ENCODE measurements at regions not wholly inside any gene's neighbourhood (a gene's known extent, or its start where the extent isn't known, plus 50 kb on each side); places are given as distances from the start of the nearest gene placed in this dataset.

- no peak for DNase-seq
- Histone ChIP-seq H3K4me1 (ENCODE audit: insufficient read depth, low read length) (no peaks in the 10 kb centered on the region), H3K27me3 (ENCODE audit: control insufficient read depth in 1 of 2, insufficient read depth in 2 of 2, low read length in 2 of 2) (no peaks in the 10 kb centered on the region), H3K27ac (ENCODE audit: low read depth in 1 of 2, low read length in 2 of 2) (no peak overlapping the region), H3K36me3 (ENCODE audit: insufficient read depth, low read length) (no peaks in the 10 kb centered on the region), H3K9me3 (ENCODE audit: control insufficient read depth in 1 of 2, insufficient read depth in 1 of 2, low read length in 2 of 2) (no peaks in the 10 kb centered on the region), H3K4me3 (ENCODE audit: low read length) (no peak overlapping the region)
- no peaks in the 10 kb centered on the region for H3K36me3 Mint-ChIP-seq (ENCODE audit: low read depth)
- no peak for ATAC-seq (ENCODE audit: poor library complexity)
- no peak overlapping the region for H3K27ac Mint-ChIP-seq
- H3K9me3 Mint-ChIP-seq: no peaks in the 10 kb centered on the region
- intact Hi-C loops (cut with DNase I, micrococcal nuclease): no loop called here
- H3K4me3 Mint-ChIP-seq: no peak overlapping the region
- ChIA-PET CTCF (no interaction called here), POLR2A (no interaction called here)
- no peak for TF ChIP-seq CTCF (IDR thresholded peaks at IDR 0.05)
- H3K27me3 Mint-ChIP-seq: no peaks in the 10 kb centered on the region
- no peaks in the 10 kb centered on the region for H3K4me1 Mint-ChIP-seq (ENCODE audit: low read depth)
These were observed 353.7 kb downstream of the INSC start for GRCh38 chr11:15468466-15468865.

DNA sequence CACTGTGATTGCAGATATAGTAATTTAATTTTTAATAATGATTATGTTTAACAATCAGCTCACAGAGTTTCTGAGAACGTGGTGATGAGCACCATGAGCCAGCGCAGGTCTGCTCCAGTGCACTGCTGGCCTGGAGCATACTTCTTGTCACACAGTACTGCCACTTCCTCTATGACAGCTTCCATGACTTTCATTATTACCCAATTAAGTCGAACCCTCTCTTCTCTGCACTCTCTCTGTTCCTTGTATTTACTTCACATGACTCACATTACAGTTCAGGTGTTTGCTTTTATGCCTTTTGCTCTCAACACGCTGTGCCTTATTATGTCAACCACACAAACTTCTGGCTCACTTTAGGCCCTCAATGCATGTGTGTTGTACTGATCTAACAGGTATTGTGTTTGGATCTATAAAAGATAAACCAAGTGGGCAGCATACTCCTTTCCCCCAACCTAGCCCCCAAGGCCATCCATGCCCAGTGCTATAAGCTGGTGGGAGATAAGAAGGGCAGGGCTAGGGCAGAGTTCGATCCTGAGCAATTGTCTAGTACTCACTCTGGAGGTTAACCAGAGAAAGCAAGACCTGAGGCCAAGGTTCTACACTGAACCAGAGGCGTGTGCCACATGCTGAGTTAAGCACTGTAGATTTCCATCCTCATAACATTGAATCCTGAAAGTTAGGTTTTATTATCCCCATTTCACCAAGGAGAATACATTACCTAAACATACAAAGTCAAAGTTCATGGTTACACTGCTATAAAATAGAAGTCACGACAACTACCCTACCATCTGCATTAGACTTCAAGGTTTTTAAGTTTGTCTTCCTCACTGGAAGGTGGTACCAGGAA is 356.5 kb downstream of the INSC start:
- CTCF ChIA-PET: no interaction called here
- Mint-ChIP-seq H3K9me3 (no peaks in the 10 kb centered on the region), H3K4me1 (ENCODE audit: low read depth) (no peaks in the 10 kb centered on the region), H3K27me3 (peaks cover 4% of the 10 kb centered on the region), H3K27ac (no peak overlapping the region), H3K4me3 (no peak overlapping the region), H3K36me3 (ENCODE audit: low read depth) (no peaks in the 10 kb centered on the region)
- Histone ChIP-seq H3K9me3 (ENCODE audit: control insufficient read depth in 1 of 2, insufficient read depth in 1 of 2, low read length in 2 of 2) (no peaks in the 10 kb centered on the region), H3K4me1 (ENCODE audit: insufficient read depth, low read length) (no peaks in the 10 kb centered on the region), H3K36me3 (ENCODE audit: insufficient read depth, low read length) (no peaks in the 10 kb centered on the region), H3K27me3 (ENCODE audit: control insufficient read depth in 1 of 2, insufficient read depth in 2 of 2, low read length in 2 of 2) (no peaks in the 10 kb centered on the region), H3K27ac (ENCODE audit: low read depth in 1 of 2, low read length in 2 of 2) (no peak overlapping the region), H3K4me3 (ENCODE audit: low read length) (no peak overlapping the region)
- POLR2A ChIA-PET: no interaction called here
- DNase-seq: no peak
- intact Hi-C loops (cut with DNase I, micrococcal nuclease): no loop called here
- no peak for TF ChIP-seq CTCF (IDR thresholded peaks at IDR 0.05)
- ATAC-seq (ENCODE audit: poor library complexity): no peak

DNA sequence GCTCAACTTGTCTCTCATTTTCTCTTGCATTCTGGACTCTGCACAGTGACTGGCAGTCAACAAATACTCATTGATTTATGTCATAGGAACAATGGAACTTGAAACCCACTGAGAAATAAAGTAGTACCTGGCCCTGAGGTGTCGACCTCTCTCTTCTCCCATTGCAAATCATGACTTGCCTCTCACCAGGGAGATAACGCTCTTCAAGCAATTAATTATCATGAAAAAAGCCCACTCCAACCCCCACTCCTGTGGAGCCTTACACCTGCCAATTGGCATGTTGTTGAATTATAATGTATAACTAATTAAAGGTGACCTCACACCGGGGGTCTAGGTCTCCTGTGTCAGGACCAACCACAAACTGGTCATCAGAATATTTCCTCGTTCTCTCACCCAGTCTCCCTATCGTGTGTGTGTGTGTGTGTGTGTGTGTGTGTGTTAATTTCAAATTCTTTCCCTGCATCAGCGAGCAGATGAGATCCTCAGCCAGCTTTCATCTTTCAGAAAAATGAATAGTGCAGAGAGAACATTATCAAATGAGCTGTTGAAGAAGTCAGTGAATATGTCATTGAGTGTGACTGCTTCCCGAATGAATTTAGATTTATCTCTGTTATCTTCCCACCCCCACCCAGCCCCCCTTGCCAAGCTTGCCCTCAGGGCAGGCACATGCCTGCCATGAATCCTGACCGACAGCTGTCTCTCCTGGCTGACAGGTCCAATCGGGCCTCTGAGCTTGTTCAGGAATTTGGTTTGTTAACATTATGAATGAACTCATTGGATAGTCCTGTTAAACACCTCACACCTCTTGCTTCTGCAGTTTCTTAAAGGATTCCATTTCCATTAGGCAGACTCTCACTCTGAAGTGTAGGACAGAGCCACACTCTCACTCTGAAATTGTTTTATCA is 357.4 kb downstream of the INSC start:
- intact Hi-C loops (cut with DNase I, micrococcal nuclease): no loop called here
- Mint-ChIP-seq H3K9me3 (no peaks in the 10 kb centered on the region), H3K4me3 (no peak overlapping the region), H3K36me3 (ENCODE audit: low read depth) (no peaks in the 10 kb centered on the region), H3K27me3 (peaks cover 4% of the 10 kb centered on the region), H3K4me1 (ENCODE audit: low read depth) (no peaks in the 10 kb centered on the region), H3K27ac (no peak overlapping the region)
- no peaks in the 10 kb centered on the region for H3K27me3 ChIP-seq (ENCODE audit: control insufficient read depth in 1 of 2, insufficient read depth in 2 of 2, low read length in 2 of 2)
- ATAC-seq (ENCODE audit: poor library complexity) (no peak), DNase-seq (no peak)
- H3K27ac ChIP-seq (ENCODE audit: low read depth in 1 of 2, low read length in 2 of 2): no peak overlapping the region
- ChIA-PET POLR2A (no interaction called here), CTCF (no interaction called here)
- H3K36me3 ChIP-seq (ENCODE audit: insufficient read depth, low read length): no peaks in the 10 kb centered on the region
- no peaks in the 10 kb centered on the region for H3K4me1 ChIP-seq (ENCODE audit: insufficient read depth, low read length)
- no peak overlapping the region for H3K4me3 ChIP-seq (ENCODE audit: low read length)
- TF ChIP-seq CTCF (IDR thresholded peaks at IDR 0.05): no peak
- H3K9me3 ChIP-seq (ENCODE audit: control insufficient read depth in 1 of 2, insufficient read depth in 1 of 2, low read length in 2 of 2): no peaks in the 10 kb centered on the region
